Activated CD8-positive, alpha-beta memory T cell treated with anti-CD3 and anti-CD28 coated beads, Interleukin-2, amount 10 ng/mL, durations not matched to agents 7 days and 5 days (primary cell): ENCODE measurements at regions not wholly inside any gene's neighbourhood (a gene's known extent, or its start where the extent isn't known, plus 50 kb on each side); places are given as distances from the start of the nearest gene placed in this dataset.
"Not testable (repeated sequence)": the region's sequence is repeated elsewhere in the genome, so short reads cannot be mapped to it uniquely, and the experiment has no call there.

Source experiments
- ATAC-seq: fragments of 150-1000 bp; cut with Tn5 transposase; one replicate; pipeline ENCODE4 v1.10.0; 2021; ENCODE audit warnings: moderate library complexity
- CTCF ChIA-PET: fragments of 350-600 bp; sonication (Branson Sonifier 250); formaldehyde crosslinking; loops from one replicate; lab custom pipeline; 2021; ENCODE audit warnings: antibody characterized with exemption; lab: Charles Lee
- DNase-seq: peaks from one replicate; pipeline ENCODE4 v3.0.0-alpha.2; 2020
- H3K27ac Mint-ChIP-seq: one replicate; pipeline ENCODE4 v1.8.0; 2021; ENCODE audit warnings: mild to moderate bottlenecking, mixed read lengths
- H3K27me3 Mint-ChIP-seq: one replicate; pipeline ENCODE4 v1.8.0; 2021; ENCODE audit warnings: mixed read lengths
- H3K36me3 Mint-ChIP-seq: one replicate; pipeline ENCODE4 v1.8.0; 2021; ENCODE audit warnings: mild to moderate bottlenecking, mixed read lengths
- H3K4me1 Mint-ChIP-seq: one replicate; pipeline ENCODE4 v1.8.0; 2021; ENCODE audit warnings: mixed read lengths
- H3K4me3 Mint-ChIP-seq: one replicate; pipeline ENCODE4 v1.8.0; 2021; ENCODE audit warnings: mild to moderate bottlenecking, moderate library complexity, mixed read lengths
- H3K9me3 Mint-ChIP-seq: one replicate; pipeline ENCODE4 v1.8.0; 2022; ENCODE audit warnings: low read depth, mixed read lengths

GRCh38 chr21:14613486-14614224, 67.5 kb upstream of the SAMSN1 start:
- no peak overlapping the region for H3K4me3 Mint-ChIP-seq
- peaks cover 23% of the 10 kb centered on the region for H3K4me1 Mint-ChIP-seq
- no peaks in the 10 kb centered on the region for H3K27me3 Mint-ChIP-seq
- no peak for ATAC-seq
- no peak overlapping the region for H3K27ac Mint-ChIP-seq
- CTCF ChIA-PET, result interaction anchor here (1.1 kb wide), 1 partner anchor 89 kb away, joined by 4 read pairs; no protein-coding TSS in a partner anchor
- no peak for DNase-seq
- peaks cover 2% of the 10 kb centered on the region for H3K9me3 Mint-ChIP-seq
- H3K36me3 Mint-ChIP-seq, result peaks cover 10% of the 10 kb centered on the region

DNA sequence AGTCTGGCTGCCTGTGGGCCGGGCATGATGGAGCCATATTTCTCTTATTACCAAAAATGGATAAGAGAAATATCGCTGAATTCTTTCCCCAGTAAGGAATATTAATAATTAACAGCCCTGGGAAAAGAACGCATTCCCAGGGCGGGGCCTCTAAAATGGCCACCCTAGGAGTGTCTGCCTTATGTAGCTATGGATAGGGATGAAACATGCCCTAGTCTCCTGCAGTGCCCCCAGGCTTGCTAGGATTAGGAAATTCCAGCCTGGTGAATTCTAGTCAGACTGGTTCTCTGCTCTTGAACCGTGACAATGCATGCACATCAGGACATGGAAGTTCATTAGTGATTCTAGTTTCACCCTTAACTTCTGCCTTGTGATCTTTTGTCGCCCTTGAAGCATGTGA, 64.0 kb upstream of the SAMSN1 start:
- H3K27me3 Mint-ChIP-seq, H3K4me3 Mint-ChIP-seq, CTCF ChIA-PET, H3K27ac Mint-ChIP-seq, H3K9me3 Mint-ChIP-seq, DNase-seq, ATAC-seq: not testable (repeated sequence)
- Mint-ChIP-seq H3K4me1 (peaks cover 31% of the 10 kb centered on the region), H3K36me3 (peaks cover 12% of the 10 kb centered on the region)

DNA sequence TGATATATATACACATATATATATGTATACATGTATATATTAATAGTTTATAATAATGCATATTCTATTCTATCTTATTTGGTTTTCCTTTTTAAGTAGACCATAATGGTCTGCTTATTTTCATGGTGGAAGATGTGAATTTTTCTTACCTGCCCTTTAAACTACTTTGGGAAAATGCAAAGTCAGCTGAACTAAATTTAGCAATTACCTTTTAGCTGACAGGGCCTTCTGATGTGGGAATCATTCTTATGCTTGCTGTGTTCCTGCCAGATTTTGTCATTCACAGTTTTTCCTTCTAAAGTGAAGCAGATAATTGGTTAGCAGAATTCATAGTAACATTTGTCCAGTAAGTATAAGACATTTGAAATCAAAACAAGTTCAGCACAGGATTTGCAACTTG, 63.2 kb upstream of the SAMSN1 start:
- Mint-ChIP-seq H3K36me3 (peaks cover 12% of the 10 kb centered on the region), H3K9me3 (no peaks in the 10 kb centered on the region), H3K27ac (peak overlapping the region; percentile 18), H3K4me1 (peaks cover 31% of the 10 kb centered on the region), H3K27me3 (no peaks in the 10 kb centered on the region), H3K4me3 (no peak overlapping the region)
- DNase-seq (no peak), ATAC-seq (no peak)
- CTCF ChIA-PET, result no interaction called here

- CTCF ChIA-PET, result interaction anchor here (0.5 kb wide), 1 partner anchor 840 kb away, joined by 3 read pairs; no protein-coding TSS in a partner anchor
- ATAC-seq, result no peak
- H3K4me1 Mint-ChIP-seq, result peaks cover 41% of the 10 kb centered on the region
- H3K9me3 Mint-ChIP-seq, result no peaks in the 10 kb centered on the region
- H3K36me3 Mint-ChIP-seq, result peaks cover 18% of the 10 kb centered on the region
- no peak overlapping the region for H3K27ac Mint-ChIP-seq
- H3K27me3 Mint-ChIP-seq, result no peaks in the 10 kb centered on the region
- no peak overlapping the region for H3K4me3 Mint-ChIP-seq
- DNase-seq, result no peak
Observed at GRCh38 chr21:14607262-14607661, 61.1 kb upstream of the SAMSN1 start.

- peaks cover 12% of the 10 kb centered on the region for H3K36me3 Mint-ChIP-seq
- H3K9me3 Mint-ChIP-seq, result peaks cover 2% of the 10 kb centered on the region
- peak overlapping the region; percentile 64 for H3K27ac Mint-ChIP-seq
- peak; percentile 50 for ATAC-seq
- CTCF ChIA-PET, result interaction anchor here (0.6 to 1.3 kb wide), 7 partner anchors 11 to 135 kb away, joined by 3 to 5 read pairs (median 3); no protein-coding TSS in a partner anchor
- peaks cover 34% of the 10 kb centered on the region for H3K4me1 Mint-ChIP-seq
- DNase-seq, result no peak
- no peaks in the 10 kb centered on the region for H3K27me3 Mint-ChIP-seq
- peak overlapping the region; percentile 10 for H3K4me3 Mint-ChIP-seq
Observed at GRCh38 chr21:14603202-14603601, 57.1 kb upstream of the SAMSN1 start.

DNA sequence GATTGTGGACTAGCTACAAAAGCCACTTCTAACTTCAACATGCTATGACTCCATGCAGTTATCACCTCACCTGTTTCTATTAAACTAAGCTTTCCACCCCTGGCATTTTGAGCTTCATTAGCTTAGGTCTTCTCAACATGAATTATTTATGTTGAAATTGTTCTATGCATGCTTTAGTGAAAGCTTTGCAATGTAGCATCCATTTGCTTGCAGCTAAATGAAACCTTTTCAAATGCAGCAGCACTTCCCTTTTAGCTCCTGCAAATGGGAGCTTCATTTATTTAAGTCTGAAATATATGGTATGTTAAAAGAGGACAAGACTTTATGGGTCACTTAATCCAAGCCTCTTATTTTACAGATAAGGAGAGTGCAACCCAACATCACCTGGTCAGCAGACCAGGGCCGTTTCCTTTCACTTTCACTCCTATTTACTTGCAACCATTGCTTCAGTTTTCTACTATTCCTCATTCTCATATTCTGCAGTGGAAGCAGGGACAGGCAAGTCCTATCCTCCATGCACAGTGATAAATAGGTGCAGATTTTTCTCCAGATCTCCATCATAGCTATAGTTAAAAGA, 56.4 kb upstream of the SAMSN1 start:
- Mint-ChIP-seq H3K36me3 (peaks cover 14% of the 10 kb centered on the region), H3K27me3 (no peaks in the 10 kb centered on the region), H3K4me3 (peak overlapping the region; percentile 47), H3K9me3 (peaks cover 2% of the 10 kb centered on the region), H3K27ac (peak overlapping the region; percentile 64), H3K4me1 (peaks cover 28% of the 10 kb centered on the region)
- ATAC-seq, result peak; percentile 83
- DNase-seq, result no peak
- CTCF ChIA-PET, result interaction anchor here (0.6 to 1.5 kb wide), 8 partner anchors 9 to 134 kb away, joined by 3 to 8 read pairs (median 3); no protein-coding TSS in a partner anchor

GRCh38 chr21:14600569-14601297, 54.6 kb upstream of the SAMSN1 start:
- no peaks in the 10 kb centered on the region for H3K27me3 Mint-ChIP-seq
- CTCF ChIA-PET, result no interaction called here
- peaks cover 7% of the 10 kb centered on the region for H3K9me3 Mint-ChIP-seq
- ATAC-seq (no peak), DNase-seq (no peak)
- H3K36me3 Mint-ChIP-seq, result peaks cover 17% of the 10 kb centered on the region
- no peak overlapping the region for H3K4me3 Mint-ChIP-seq
- H3K27ac Mint-ChIP-seq, result peak overlapping the region; percentile 33
- H3K4me1 Mint-ChIP-seq, result peaks cover 28% of the 10 kb centered on the region

GRCh38 chr21:14598065-14598464, 52.0 kb upstream of the SAMSN1 start:
- H3K4me1 Mint-ChIP-seq, result peaks cover 24% of the 10 kb centered on the region
- peaks cover 24% of the 10 kb centered on the region for H3K36me3 Mint-ChIP-seq
- H3K27me3 Mint-ChIP-seq, result no peaks in the 10 kb centered on the region
- no peak overlapping the region for H3K27ac Mint-ChIP-seq
- peaks cover 11% of the 10 kb centered on the region for H3K9me3 Mint-ChIP-seq
- ATAC-seq (no peak), DNase-seq (no peak)
- CTCF ChIA-PET, result interaction anchor here (1.5 kb wide), 1 partner anchor 47 kb away, joined by 4 read pairs; no protein-coding TSS in a partner anchor
- no peak overlapping the region for H3K4me3 Mint-ChIP-seq
